Naive thymus-derived CD4-positive, alpha-beta T cell (primary cell): ENCODE measurements at regions not wholly inside any gene's neighbourhood (a gene's known extent, or its start where the extent isn't known, plus 50 kb on each side); places are given as distances from the start of the nearest gene placed in this dataset.

Experiments
- ATAC-seq: fragments of 150-1000 bp; cut with Tn5 transposase; 2 replicates; pipeline ENCODE4 v1.10.0; 2021; ENCODE audit warnings: mild to moderate bottlenecking, moderate library complexity
- CTCF ChIA-PET: fragments of 350-600 bp; sonication (Branson Sonifier 250); formaldehyde crosslinking; loops from one replicate; lab custom pipeline; 2021; ENCODE audit warnings: antibody characterized with exemption; lab: Charles Lee
- POLR2A ChIA-PET: fragments of 350-600 bp; sonication (Branson Sonifier 250); formaldehyde crosslinking; loops from one replicate; lab custom pipeline; 2021; ENCODE audit warnings: antibody characterized with exemption, inconsistent platforms; lab: Charles Lee
- DNase-seq, 9 donors: peaks; one replicate each; pipeline versions ENCODE4 v3.0.0 to v3.0.0-alpha.2; 2020 to 2022; ENCODE audit warnings: mixed read lengths in 1 of 9
- H3K27ac ChIP-seq: one replicate; pipeline ENCODE4 v1.7.0; 2013; ENCODE audit warnings: mild to moderate bottlenecking, low read depth, low read length, moderate library complexity
- H3K27me3 ChIP-seq, 2 donors: one replicate each; pipeline ENCODE4 v1.7.0; 2013; ENCODE audit warnings: low read length in 2 of 2, mild to moderate bottlenecking in 2 of 2, moderate library complexity in 2 of 2; ENCODE audit not compliant: control insufficient read depth in 2 of 2, insufficient read depth in 2 of 2
- H3K36me3 ChIP-seq, 3 experiments: 1 replicate in 2 of 3; 2 replicates in 1 of 3; pipeline ENCODE4 v1.7.0; 2013; ENCODE audit warnings: low read length in 3 of 3, mild to moderate bottlenecking in 3 of 3, moderate library complexity in 1 of 3; ENCODE audit not compliant: insufficient read depth in 3 of 3, control insufficient read depth in 2 of 3
- H3K4me1 ChIP-seq, 2 donors: one replicate each; pipeline ENCODE4 v1.7.0; 2013; ENCODE audit warnings: low read length in 2 of 2, mild to moderate bottlenecking in 2 of 2, moderate library complexity in 1 of 2; ENCODE audit not compliant: control insufficient read depth in 2 of 2, insufficient read depth in 2 of 2
- H3K4me3 ChIP-seq: 2 replicates; pipeline ENCODE4 v1.7.0; 2013; ENCODE audit warnings: mild to moderate bottlenecking, low read length
- H3K9me3 ChIP-seq, 3 experiments: 1 replicate in 2 of 3; 2 replicates in 1 of 3; pipeline ENCODE4 v1.7.0; 2013; ENCODE audit warnings: low read length in 3 of 3; ENCODE audit not compliant: control insufficient read depth in 2 of 3
- H3K27ac Mint-ChIP-seq, 9 donors: one replicate each; pipeline ENCODE4 v1.8.0; 2020 to 2022; ENCODE audit warnings: mixed read lengths in 9 of 9, mild to moderate bottlenecking in 8 of 9, moderate library complexity in 5 of 9, inconsistent platforms in 2 of 9
- H3K27me3 Mint-ChIP-seq, 5 donors: one replicate each; pipeline ENCODE4 v1.8.0; 2021 to 2022; ENCODE audit warnings: mixed read lengths in 5 of 5, mild to moderate bottlenecking in 1 of 5
- H3K36me3 Mint-ChIP-seq, 5 donors: one replicate each; pipeline ENCODE4 v1.8.0; 2020 to 2022; ENCODE audit warnings: mixed read lengths in 5 of 5, mild to moderate bottlenecking in 3 of 5, inconsistent platforms in 1 of 5
- H3K4me1 Mint-ChIP-seq, 7 donors: one replicate each; pipeline ENCODE4 v1.8.0; 2020 to 2022; ENCODE audit warnings: mixed read lengths in 7 of 7, mild to moderate bottlenecking in 3 of 7, inconsistent platforms in 1 of 7
- H3K4me3 Mint-ChIP-seq, 10 donors: one replicate each; pipeline ENCODE4 v1.8.0; 2020 to 2022; ENCODE audit warnings: mild to moderate bottlenecking in 10 of 10, mixed read lengths in 10 of 10, moderate library complexity in 6 of 10, inconsistent platforms in 2 of 10
- H3K9me3 Mint-ChIP-seq, 11 donors: one replicate each; pipeline ENCODE4 v1.8.0; 2020 to 2022; ENCODE audit warnings: mixed read lengths in 11 of 11, mild to moderate bottlenecking in 4 of 11, inconsistent platforms in 1 of 11, moderate library complexity in 1 of 11
- intact Hi-C, 2 donors: fragments of 100-400 bp; cut with micrococcal nuclease; formaldehyde crosslinking; loops; one replicate each; pipeline ENCODE4 v1.15.1; 2023

GRCh38 chr13:44024167-44024845, 144.6 kb downstream of the LACC1 start:
- no peaks in the 10 kb centered on the region for H3K4me1 Mint-ChIP-seq
- ChIA-PET POLR2A (no interaction called here), CTCF (interaction anchor here (0.7 kb wide), 1 partner anchor 30 kb away, joined by 6 read pairs; no protein-coding TSS in a partner anchor)
- Histone ChIP-seq H3K27me3 (no peaks in the 10 kb centered on the region), H3K36me3 (no peaks in the 10 kb centered on the region), H3K4me3 (no peak overlapping the region), H3K4me1 (no peaks in the 10 kb centered on the region), H3K27ac (no peak overlapping the region), H3K9me3 (no peaks in the 10 kb centered on the region)
- no peaks in the 10 kb centered on the region for H3K36me3 Mint-ChIP-seq
- no peak overlapping the region for H3K4me3 Mint-ChIP-seq
- intact Hi-C loops = no loop called here
- DNase-seq (no peak), ATAC-seq (no peak)
- peaks cover 2 to 11% (median 5%) of the 10 kb centered on the region in 5 donors for H3K27me3 Mint-ChIP-seq
- H3K27ac Mint-ChIP-seq = no peak overlapping the region
- no peaks in the 10 kb centered on the region for H3K9me3 Mint-ChIP-seq

- H3K9me3 Mint-ChIP-seq = no peaks in the 10 kb centered on the region
- H3K27ac Mint-ChIP-seq = no peak overlapping the region
These were observed 145.1 kb downstream of the LACC1 start for GRCh38 chr13:44024846-44025195.

GRCh38 chr13:44026194-44026593, 146.5 kb downstream of the LACC1 start:
- DNase-seq (no peak), ATAC-seq (no peak)
- Mint-ChIP-seq H3K4me3 (no peak overlapping the region), H3K4me1 (no peaks in the 10 kb centered on the region), H3K27ac (no peak overlapping the region), H3K27me3 (peaks cover 2 to 17% (median 6%) of the 10 kb centered on the region in 5 donors), H3K36me3 (no peaks in the 10 kb centered on the region), H3K9me3 (no peaks in the 10 kb centered on the region)
- Histone ChIP-seq H3K36me3 (no peaks in the 10 kb centered on the region), H3K27me3 (no peaks in the 10 kb centered on the region), H3K4me3 (no peak overlapping the region), H3K9me3 (no peaks in the 10 kb centered on the region), H3K27ac (no peak overlapping the region), H3K4me1 (no peaks in the 10 kb centered on the region)
- POLR2A ChIA-PET = no interaction called here
- CTCF ChIA-PET = no interaction called here
- intact Hi-C loops = no loop called here

More at GRCh38 chr13:44024846-44025195, 145.1 kb downstream of the LACC1 start:
- no peak for DNase-seq
- peaks cover 2 to 16% (median 5%) of the 10 kb centered on the region in 5 donors for H3K27me3 Mint-ChIP-seq
- no peaks in the 10 kb centered on the region for H3K36me3 Mint-ChIP-seq
- Histone ChIP-seq H3K4me1 (no peaks in the 10 kb centered on the region), H3K36me3 (no peaks in the 10 kb centered on the region), H3K27me3 (no peaks in the 10 kb centered on the region), H3K9me3 (no peaks in the 10 kb centered on the region), H3K4me3 (no peak overlapping the region), H3K27ac (no peak overlapping the region)
- H3K4me3 Mint-ChIP-seq = no peak overlapping the region
- H3K4me1 Mint-ChIP-seq = no peaks in the 10 kb centered on the region
- CTCF ChIA-PET = interaction anchor here (0.7 kb wide), 1 partner anchor 31 kb away, joined by 6 read pairs; no protein-coding TSS in a partner anchor
- POLR2A ChIA-PET = no interaction called here
- no peak for ATAC-seq
- intact Hi-C loops = no loop called here

GRCh38 chr13:44028734-44029133, 149.0 kb downstream of the LACC1 start:
- intact Hi-C loops = no loop called here
- Histone ChIP-seq H3K36me3 (no peaks in the 10 kb centered on the region), H3K9me3 (no peaks in the 10 kb centered on the region), H3K27ac (no peak overlapping the region), H3K4me1 (no peaks in the 10 kb centered on the region), H3K4me3 (no peak overlapping the region), H3K27me3 (no peaks in the 10 kb centered on the region)
- Mint-ChIP-seq H3K9me3 (no peaks in the 10 kb centered on the region), H3K36me3 (no peaks in the 10 kb centered on the region), H3K4me1 (no peaks in the 10 kb centered on the region), H3K4me3 (no peak overlapping the region), H3K27me3 (peaks cover 0 to 18% (median 7%) of the 10 kb centered on the region in 5 donors), H3K27ac (no peak overlapping the region)
- ChIA-PET POLR2A (no interaction called here), CTCF (no interaction called here)
- ATAC-seq (no peak), DNase-seq (no peak)

- Mint-ChIP-seq H3K9me3 (peaks cover 0 to 8% (median 0%) of the 10 kb centered on the region in 11 donors), H3K4me3 (no peak overlapping the region), H3K4me1 (no peaks in the 10 kb centered on the region), H3K27me3 (peaks cover 3 to 20% (median 17%) of the 10 kb centered on the region in 5 donors), H3K27ac (no peak overlapping the region), H3K36me3 (no peaks in the 10 kb centered on the region)
- no peaks in the 10 kb centered on the region for H3K27me3 ChIP-seq
- CTCF ChIA-PET = no interaction called here
- DNase-seq = no peak
- H3K9me3 ChIP-seq = no peaks in the 10 kb centered on the region
- H3K27ac ChIP-seq = no peak overlapping the region
- POLR2A ChIA-PET = no interaction called here
- intact Hi-C loops = no loop called here
- ATAC-seq = no peak
- H3K4me3 ChIP-seq = no peak overlapping the region
- no peaks in the 10 kb centered on the region for H3K36me3 ChIP-seq
- no peaks in the 10 kb centered on the region for H3K4me1 ChIP-seq
These were observed 150.9 kb downstream of the LACC1 start for GRCh38 chr13:44030615-44031014.

- ChIA-PET CTCF (no interaction called here), POLR2A (no interaction called here)
- Mint-ChIP-seq H3K27ac (no peak overlapping the region), H3K9me3 (peaks cover 0 to 14% (median 2%) of the 10 kb centered on the region in 11 donors), H3K4me3 (no peak overlapping the region), H3K27me3 (peaks cover 3 to 20% (median 19%) of the 10 kb centered on the region in 5 donors), H3K36me3 (no peaks in the 10 kb centered on the region), H3K4me1 (no peaks in the 10 kb centered on the region)
- DNase-seq (no peak), ATAC-seq (no peak)
- H3K27ac ChIP-seq = no peak overlapping the region
- no peak overlapping the region for H3K4me3 ChIP-seq
- H3K9me3 ChIP-seq = no peaks in the 10 kb centered on the region
- no peaks in the 10 kb centered on the region for H3K36me3 ChIP-seq
- H3K27me3 ChIP-seq = no peaks in the 10 kb centered on the region
- intact Hi-C loops = no loop called here
- no peaks in the 10 kb centered on the region for H3K4me1 ChIP-seq
These were observed 151.9 kb downstream of the LACC1 start for GRCh38 chr13:44031555-44031954.

GRCh38 chr13:44032802-44033201, 153.1 kb downstream of the LACC1 start:
- H3K36me3 Mint-ChIP-seq = no peaks in the 10 kb centered on the region
- peaks cover 4 to 20% (median 19%) of the 10 kb centered on the region in 5 donors for H3K27me3 Mint-ChIP-seq
- H3K4me1 Mint-ChIP-seq = no peaks in the 10 kb centered on the region
- no peak overlapping the region for H3K4me3 Mint-ChIP-seq
- Histone ChIP-seq H3K27ac (no peak overlapping the region), H3K9me3 (no peaks in the 10 kb centered on the region), H3K4me1 (no peaks in the 10 kb centered on the region), H3K27me3 (no peaks in the 10 kb centered on the region), H3K4me3 (no peak overlapping the region), H3K36me3 (no peaks in the 10 kb centered on the region)
- no peak overlapping the region for H3K27ac Mint-ChIP-seq
- DNase-seq = no peak
- peaks cover 0 to 14% (median 2%) of the 10 kb centered on the region in 11 donors for H3K9me3 Mint-ChIP-seq
- ChIA-PET POLR2A (no interaction called here), CTCF (no interaction called here)
- ATAC-seq = no peak
- intact Hi-C loops = no loop called here
